ENCODE measurements at regions not wholly inside any gene's neighbourhood (a gene's known extent, or its start where the extent isn't known, plus 50 kb on each side); places are given as distances from the start of the nearest gene placed in this dataset.

DNA sequence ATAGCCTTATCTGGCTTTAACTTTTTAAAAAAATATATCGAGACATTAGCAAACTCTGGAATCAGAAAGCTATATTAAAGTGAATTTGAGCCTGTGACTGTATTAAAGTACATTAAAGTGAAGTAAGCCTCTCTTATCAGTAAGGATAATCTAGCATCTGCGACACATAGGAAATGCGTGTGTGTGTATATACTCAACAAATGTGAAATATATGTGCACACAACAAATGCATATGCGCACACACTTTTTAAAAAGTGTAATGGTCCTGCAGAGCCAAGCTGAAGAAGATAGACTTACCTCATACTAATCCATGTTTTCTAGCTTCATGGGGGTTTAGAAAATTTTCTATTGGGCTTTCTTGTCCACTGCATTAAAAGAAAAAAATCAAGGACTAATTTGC is 437.1 kb downstream of the ZIC1 start:
- TF ChIP-seq FOXA1 (IDR thresholded peaks at IDR 0.05): no peak
- TF ChIP-seq TARDBP (IDR thresholded peaks at IDR 0.05): no peak
- no peak for TF ChIP-seq ZNF384 (IDR thresholded peaks at IDR 0.05)
- TF ChIP-seq L3MBTL2 (conservative IDR thresholded peaks at IDR 0.05): no peak
- TF ChIP-seq SP1 (IDR thresholded peaks at IDR 0.05): no peak
- TF ChIP-seq LEF1 (IDR thresholded peaks at IDR 0.05; ENCODE audit: borderline replicate concordance): no peak
- CTCF ChIA-PET: no interaction called here
- POLR2A ChIA-PET: no interaction called here
- no peak for DNase-seq (ENCODE audit: extremely low spot score)

DNA sequence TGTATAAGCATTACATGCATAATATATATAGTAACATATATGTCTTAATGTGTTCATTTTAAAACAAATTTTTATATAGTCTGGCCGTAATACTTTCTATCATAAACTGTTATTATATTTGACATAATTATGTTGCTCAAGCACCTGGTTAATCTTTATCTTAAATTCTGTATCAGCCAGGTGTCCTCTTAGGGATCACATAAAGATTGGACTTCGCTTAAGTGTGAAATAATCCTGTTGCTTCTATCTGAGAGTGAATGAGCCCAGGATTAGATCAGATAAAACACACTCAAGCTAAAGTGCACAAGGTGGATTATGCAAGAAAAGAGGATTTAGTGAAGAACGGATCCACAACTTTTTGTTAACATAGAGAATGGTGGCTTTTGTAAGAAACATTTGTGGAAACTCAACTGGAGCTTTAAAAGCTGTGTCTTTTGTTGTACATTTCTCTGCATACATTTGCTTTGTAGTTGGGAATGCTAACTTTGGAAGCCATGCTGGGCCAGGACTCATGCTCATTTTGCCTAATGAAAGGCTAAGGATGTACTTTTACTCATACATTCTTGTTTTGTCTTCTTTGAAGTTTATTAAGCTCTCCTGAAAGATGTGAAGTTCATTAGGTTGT is 437.8 kb downstream of the ZIC1 start:
- POLR2A ChIA-PET: no interaction called here
- DNase-seq (ENCODE audit: extremely low spot score): no peak
- TF ChIP-seq L3MBTL2 (conservative IDR thresholded peaks at IDR 0.05) (no peak), HDGF (IDR thresholded peaks at IDR 0.05; ENCODE audit: borderline replicate concordance) (no peak)
- CTCF ChIA-PET: no interaction called here

DNA sequence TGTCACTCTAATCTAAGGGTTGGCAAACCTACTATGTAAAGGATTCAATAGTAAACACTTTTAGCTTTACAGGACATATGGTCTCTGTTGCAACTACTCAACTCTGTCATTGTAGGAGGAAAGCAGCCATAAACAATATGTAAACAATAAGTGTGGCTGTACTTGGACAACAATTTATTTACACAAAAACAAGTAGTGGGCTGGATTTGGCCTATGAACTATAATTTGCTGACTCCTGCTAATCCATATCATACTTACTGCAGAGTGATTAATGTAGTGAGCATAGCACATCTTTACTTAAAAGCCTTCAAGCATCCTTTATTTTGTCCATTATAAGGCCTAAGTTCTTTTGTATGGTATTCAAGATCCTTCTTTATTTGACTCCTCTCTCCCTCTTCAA is 441.9 kb downstream of the ZIC1 start:
- DNase-seq (ENCODE audit: extremely low spot score): no peak
- no peak for TF ChIP-seq ZNF384 (IDR thresholded peaks at IDR 0.05)
- TF ChIP-seq, protein P1, sequence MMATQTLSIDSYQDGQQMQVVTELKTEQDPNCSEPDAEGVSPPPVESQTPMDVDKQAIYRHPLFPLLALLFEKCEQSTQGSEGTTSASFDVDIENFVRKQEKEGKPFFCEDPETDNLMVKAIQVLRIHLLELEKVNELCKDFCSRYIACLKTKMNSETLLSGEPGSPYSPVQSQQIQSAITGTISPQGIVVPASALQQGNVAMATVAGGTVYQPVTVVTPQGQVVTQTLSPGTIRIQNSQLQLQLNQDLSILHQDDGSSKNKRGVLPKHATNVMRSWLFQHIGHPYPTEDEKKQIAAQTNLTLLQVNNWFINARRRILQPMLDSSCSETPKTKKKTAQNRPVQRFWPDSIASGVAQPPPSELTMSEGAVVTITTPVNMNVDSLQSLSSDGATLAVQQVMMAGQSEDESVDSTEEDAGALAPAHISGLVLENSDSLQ (IDR thresholded peaks at IDR 0.05): no peak
- TF ChIP-seq FOXK2 (IDR thresholded peaks at IDR 0.05): no peak
- TF ChIP-seq LEF1 (IDR thresholded peaks at IDR 0.05; ENCODE audit: borderline replicate concordance): no peak
- no peak for TF ChIP-seq HDGF (IDR thresholded peaks at IDR 0.05; ENCODE audit: borderline replicate concordance)
- no peak for TF ChIP-seq FOXA1 (IDR thresholded peaks at IDR 0.05)
- TF ChIP-seq TARDBP (IDR thresholded peaks at IDR 0.05): no peak
- TF ChIP-seq NFRKB (IDR thresholded peaks at IDR 0.05): no peak
- no peak for TF ChIP-seq FOXM1 (IDR thresholded peaks at IDR 0.05; ENCODE audit: borderline replicate concordance)
- no peak for TF ChIP-seq CTBP1 (IDR thresholded peaks at IDR 0.05; ENCODE audit: borderline replicate concordance)
- no peak for TF ChIP-seq L3MBTL2 (conservative IDR thresholded peaks at IDR 0.05)
- no peak for TF ChIP-seq ELF4 (IDR thresholded peaks at IDR 0.05)
- TF ChIP-seq BHLHE40 (IDR thresholded peaks at IDR 0.05; ENCODE audit: borderline replicate concordance): no peak
- no peak for TF ChIP-seq SP1 (IDR thresholded peaks at IDR 0.05)
- TF ChIP-seq SUZ12 (IDR thresholded peaks at IDR 0.05): no peak
- ChIA-PET POLR2A (no interaction called here), CTCF (no interaction called here)

DNA sequence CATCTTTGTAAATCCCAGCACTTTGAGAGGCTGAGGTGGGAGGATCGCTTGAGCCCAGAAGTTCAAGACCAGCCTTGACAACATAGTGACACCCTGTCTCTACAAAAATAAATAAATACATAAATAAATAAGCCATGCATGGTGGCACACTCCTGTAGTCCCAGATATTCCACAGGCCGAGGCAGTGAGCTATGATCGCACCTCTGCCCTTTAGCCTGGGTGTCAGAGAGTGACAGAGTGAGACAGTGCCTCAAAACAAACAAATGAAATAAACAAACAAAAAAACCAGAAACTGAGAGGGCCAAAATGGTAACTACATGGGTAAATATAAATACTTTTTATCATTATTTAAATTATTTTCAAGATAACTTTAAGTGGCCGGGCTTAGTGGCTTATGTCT is 445.4 kb downstream of the ZIC1 start:
- TF ChIP-seq LEF1 (IDR thresholded peaks at IDR 0.05; ENCODE audit: borderline replicate concordance) (no peak), ELF4 (IDR thresholded peaks at IDR 0.05) (no peak), FOXK2 (IDR thresholded peaks at IDR 0.05) (no peak)
- no peak for DNase-seq (ENCODE audit: extremely low spot score)
- ChIA-PET POLR2A (no interaction called here), CTCF (no interaction called here)

DNA sequence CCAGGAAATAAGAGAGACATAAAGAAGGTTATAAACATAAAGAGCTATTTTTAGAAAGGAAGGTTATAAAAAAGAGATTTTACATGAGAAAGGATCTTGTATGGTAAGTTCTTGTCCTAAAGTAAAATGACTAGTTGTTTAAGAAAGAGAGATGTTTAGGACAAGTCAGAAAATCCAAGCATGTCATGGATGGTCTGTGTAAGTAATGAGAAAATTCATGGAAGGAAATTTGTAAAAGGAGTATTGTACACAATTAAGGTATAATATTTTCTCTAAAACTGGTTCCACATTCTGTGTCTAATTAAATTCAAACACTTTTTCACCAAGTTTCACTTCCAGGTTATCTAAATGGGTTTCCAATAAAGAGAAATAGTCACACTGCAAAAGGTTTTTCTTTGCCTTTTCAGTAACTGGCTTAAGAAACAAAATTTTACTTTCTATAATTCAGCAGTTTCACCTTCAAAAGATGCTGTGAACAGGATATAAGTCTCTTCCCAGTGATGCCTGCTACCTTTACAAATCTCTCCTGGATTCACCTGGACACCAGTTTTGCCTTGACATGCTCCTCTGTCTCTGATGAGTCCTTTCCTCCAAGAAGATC is 455.7 kb downstream of the ZIC1 start:
- TF ChIP-seq, protein P1 (IDR thresholded peaks at IDR 0.05): no peak
- TF ChIP-seq HDGF (IDR thresholded peaks at IDR 0.05; ENCODE audit: borderline replicate concordance) (no peak), ARNT (IDR thresholded peaks at IDR 0.05) (no peak), L3MBTL2 (conservative IDR thresholded peaks at IDR 0.05) (no peak), NFRKB (IDR thresholded peaks at IDR 0.05) (no peak), TARDBP (IDR thresholded peaks at IDR 0.05) (no peak), FOXA1 (IDR thresholded peaks at IDR 0.05) (no peak), FOXM1 (IDR thresholded peaks at IDR 0.05; ENCODE audit: borderline replicate concordance) (no peak), ZNF384 (IDR thresholded peaks at IDR 0.05) (no peak), CTBP1 (IDR thresholded peaks at IDR 0.05; ENCODE audit: borderline replicate concordance) (no peak), ELF4 (IDR thresholded peaks at IDR 0.05) (no peak), SUZ12 (IDR thresholded peaks at IDR 0.05) (no peak)
- no peak for DNase-seq (ENCODE audit: extremely low spot score)
- ChIA-PET CTCF (no interaction called here), POLR2A (no interaction called here)

DNA sequence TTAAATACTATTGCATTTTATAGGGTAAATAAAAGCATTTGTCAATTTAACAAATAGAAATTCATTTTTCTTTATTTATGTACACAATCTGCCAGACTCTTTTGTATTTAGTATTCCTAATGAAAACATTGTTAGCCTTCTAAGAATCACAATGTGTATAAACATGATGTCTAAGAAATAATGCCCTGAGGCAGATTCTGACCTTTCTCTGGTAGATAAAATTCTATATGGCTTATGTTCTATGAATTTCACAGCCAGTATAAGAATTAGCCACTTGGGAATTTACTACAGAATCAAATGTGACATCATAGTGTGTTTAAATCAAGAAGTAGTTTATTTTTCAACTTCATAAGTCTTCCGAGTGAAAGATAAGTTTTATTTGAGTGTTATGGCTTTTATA is 457.4 kb downstream of the ZIC1 start:
- CTCF ChIA-PET: no interaction called here
- no peak for DNase-seq (ENCODE audit: extremely low spot score)
- TF ChIP-seq SUZ12 (IDR thresholded peaks at IDR 0.05): no peak
- TF ChIP-seq L3MBTL2 (conservative IDR thresholded peaks at IDR 0.05): no peak
- no peak for TF ChIP-seq NFRKB (IDR thresholded peaks at IDR 0.05)
- TF ChIP-seq ELF4 (IDR thresholded peaks at IDR 0.05): no peak
- TF ChIP-seq LEF1 (IDR thresholded peaks at IDR 0.05; ENCODE audit: borderline replicate concordance): no peak
- TF ChIP-seq HDGF (IDR thresholded peaks at IDR 0.05; ENCODE audit: borderline replicate concordance): no peak
- no peak for TF ChIP-seq ZNF384 (IDR thresholded peaks at IDR 0.05)
- no peak for TF ChIP-seq CTBP1 (IDR thresholded peaks at IDR 0.05; ENCODE audit: borderline replicate concordance)
- no peak for TF ChIP-seq FOXA1 (IDR thresholded peaks at IDR 0.05)
- TF ChIP-seq FOXM1 (IDR thresholded peaks at IDR 0.05; ENCODE audit: borderline replicate concordance): no peak
- TF ChIP-seq SP1 (IDR thresholded peaks at IDR 0.05): no peak
- TF ChIP-seq FOXK2 (IDR thresholded peaks at IDR 0.05): no peak
- POLR2A ChIA-PET: no interaction called here

DNA sequence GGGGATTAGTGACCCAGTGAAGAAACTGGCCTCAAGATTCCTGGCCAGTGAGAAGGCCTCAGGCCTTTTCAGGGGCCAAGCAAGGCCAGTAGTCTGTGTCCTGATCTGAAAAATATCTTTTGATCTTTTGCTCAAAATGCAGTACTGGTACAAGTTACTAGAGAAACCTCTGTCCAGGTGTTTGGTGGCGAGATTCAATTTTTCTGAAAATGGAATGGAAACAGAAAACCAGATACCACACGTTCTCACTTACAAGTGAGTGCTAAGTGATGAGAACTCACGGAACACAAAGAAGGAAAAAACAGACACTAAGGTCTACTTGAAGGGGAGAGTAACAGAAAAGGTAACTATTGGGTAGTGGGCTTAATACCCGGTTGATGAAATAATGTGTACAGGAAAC is 463.4 kb downstream of the ZIC1 start:
- ChIA-PET CTCF (no interaction called here), POLR2A (no interaction called here)
- no peak for TF ChIP-seq ELF4 (IDR thresholded peaks at IDR 0.05)
- TF ChIP-seq BHLHE40 (IDR thresholded peaks at IDR 0.05; ENCODE audit: borderline replicate concordance): no peak
- no peak for TF ChIP-seq ZNF384 (IDR thresholded peaks at IDR 0.05)
- TF ChIP-seq L3MBTL2 (conservative IDR thresholded peaks at IDR 0.05): no peak
- TF ChIP-seq FOXM1 (IDR thresholded peaks at IDR 0.05; ENCODE audit: borderline replicate concordance): no peak
- TF ChIP-seq SP1 (IDR thresholded peaks at IDR 0.05): no peak
- no peak for TF ChIP-seq NFRKB (IDR thresholded peaks at IDR 0.05)
- TF ChIP-seq FOXK2 (IDR thresholded peaks at IDR 0.05): no peak
- no peak for TF ChIP-seq LEF1 (IDR thresholded peaks at IDR 0.05; ENCODE audit: borderline replicate concordance)
- DNase-seq (ENCODE audit: extremely low spot score): no peak

Data from HEK293T (cell line).